ENCODE measurements at regions not wholly inside any gene's neighbourhood (a gene's known extent, or its start where the extent isn't known, plus 50 kb on each side); places are given as distances from the start of the nearest gene placed in this dataset.

DNA sequence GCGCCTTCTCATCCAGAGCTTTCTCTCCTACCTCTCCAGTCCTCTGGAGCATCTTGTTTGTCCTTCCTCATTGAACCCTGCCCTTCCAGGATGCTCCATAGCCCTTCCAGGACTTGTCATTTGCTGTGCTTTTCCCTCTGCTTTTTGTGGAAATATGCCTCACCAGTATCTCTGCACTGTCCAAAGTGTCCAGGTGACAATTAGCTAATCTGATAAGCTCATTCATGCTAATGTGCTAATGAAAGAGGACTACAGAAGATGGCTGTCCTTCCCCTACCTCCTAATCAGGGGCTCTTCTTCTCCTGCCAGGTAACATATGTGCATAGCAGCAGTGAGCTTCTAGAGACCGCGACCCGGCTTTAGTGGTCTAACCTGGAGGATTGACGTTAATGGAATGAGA lies 58.4 kb upstream of the OTX2 start:
- DNase-seq (ENCODE audit: low spot score): no peak

DNA sequence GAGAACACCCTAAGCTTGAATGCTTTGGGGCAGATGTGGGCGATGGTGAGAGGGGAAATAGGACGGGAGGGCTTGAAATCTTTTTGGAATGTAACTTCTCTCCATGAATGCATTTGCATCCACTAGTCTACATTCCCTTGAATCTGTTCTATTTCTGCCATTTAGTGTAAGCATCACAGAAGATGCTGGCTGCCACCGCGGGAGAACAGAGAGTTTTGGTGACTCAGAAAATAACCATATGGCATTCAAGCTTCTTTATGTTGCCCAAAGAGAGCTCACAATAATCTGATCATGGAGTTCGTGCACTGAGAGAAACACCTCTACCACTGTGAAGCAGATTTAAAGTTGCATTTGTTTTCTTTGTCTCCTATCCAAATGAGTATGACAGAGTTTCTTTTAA lies 52.6 kb upstream of the OTX2 start:
- DNase-seq (ENCODE audit: low spot score): no peak

DNA sequence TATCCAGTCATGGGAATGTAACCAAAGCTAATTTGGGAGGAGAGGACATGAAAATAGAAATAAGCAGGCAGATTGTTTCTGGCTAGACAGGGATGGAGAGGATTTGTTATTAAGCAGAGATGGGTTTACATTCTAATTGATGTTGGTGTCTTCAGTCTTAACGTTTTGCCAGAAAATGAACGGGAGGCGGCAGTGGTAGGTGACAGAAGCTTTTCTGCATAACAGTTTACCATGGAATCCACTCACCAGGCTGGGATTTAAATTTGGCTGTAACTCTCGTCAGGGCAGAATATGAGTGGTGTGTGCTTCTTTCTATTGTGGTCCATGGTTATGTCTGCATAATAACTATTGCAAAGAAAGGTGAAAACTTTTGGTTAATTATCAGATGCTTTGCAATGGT lies 50.2 kb upstream of the OTX2 start:
- no peak for DNase-seq (ENCODE audit: low spot score)

Measured in H4 (cell line).